VCaP (cell line): ENCODE measurements at regions not wholly inside any gene's neighbourhood (a gene's known extent, or its start where the extent isn't known, plus 50 kb on each side); places are given as distances from the start of the nearest gene placed in this dataset.

Experiments used
- H3K27ac ChIP-seq: fragments of 450-650 bp; 2 replicates; pipeline ENCODE4 v1.5.1; 2017
- TF ChIP-seq, protein P1 (sequence below): fragments of 450-650 bp; conservative IDR thresholded peaks from 2 replicates; pipeline ENCODE4 v1.5.1; 2017; ENCODE audit warnings: mild to moderate bottlenecking, moderate library complexity

DNA sequence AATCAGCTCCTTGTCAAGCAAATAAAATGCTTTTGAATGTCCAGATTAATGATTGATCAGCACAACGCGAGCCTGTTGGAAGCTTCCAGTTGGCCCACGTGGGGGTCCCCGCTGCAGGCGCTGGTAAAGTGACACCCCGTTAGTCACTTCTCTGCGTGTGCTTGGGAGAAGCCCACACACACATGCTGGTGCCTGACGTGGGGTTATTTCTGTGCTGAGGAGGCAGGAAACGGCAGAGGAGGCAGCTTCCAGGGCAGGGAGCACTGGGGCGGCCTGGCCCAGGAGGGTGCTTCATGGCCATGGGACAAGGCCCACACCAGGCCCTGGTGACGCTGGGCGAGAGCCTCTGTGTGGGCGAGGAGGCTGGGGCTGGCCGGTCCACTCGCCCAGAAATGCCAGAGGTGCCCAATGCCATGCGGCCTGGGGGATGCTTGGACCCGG is 101.5 kb downstream of the KIF26A start:
- TF ChIP-seq, protein P1, sequence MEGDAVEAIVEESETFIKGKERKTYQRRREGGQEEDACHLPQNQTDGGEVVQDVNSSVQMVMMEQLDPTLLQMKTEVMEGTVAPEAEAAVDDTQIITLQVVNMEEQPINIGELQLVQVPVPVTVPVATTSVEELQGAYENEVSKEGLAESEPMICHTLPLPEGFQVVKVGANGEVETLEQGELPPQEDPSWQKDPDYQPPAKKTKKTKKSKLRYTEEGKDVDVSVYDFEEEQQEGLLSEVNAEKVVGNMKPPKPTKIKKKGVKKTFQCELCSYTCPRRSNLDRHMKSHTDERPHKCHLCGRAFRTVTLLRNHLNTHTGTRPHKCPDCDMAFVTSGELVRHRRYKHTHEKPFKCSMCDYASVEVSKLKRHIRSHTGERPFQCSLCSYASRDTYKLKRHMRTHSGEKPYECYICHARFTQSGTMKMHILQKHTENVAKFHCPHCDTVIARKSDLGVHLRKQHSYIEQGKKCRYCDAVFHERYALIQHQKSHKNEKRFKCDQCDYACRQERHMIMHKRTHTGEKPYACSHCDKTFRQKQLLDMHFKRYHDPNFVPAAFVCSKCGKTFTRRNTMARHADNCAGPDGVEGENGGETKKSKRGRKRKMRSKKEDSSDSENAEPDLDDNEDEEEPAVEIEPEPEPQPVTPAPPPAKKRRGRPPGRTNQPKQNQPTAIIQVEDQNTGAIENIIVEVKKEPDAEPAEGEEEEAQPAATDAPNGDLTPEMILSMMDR, result no peak
- H3K27ac ChIP-seq, result no peak overlapping the region

DNA sequence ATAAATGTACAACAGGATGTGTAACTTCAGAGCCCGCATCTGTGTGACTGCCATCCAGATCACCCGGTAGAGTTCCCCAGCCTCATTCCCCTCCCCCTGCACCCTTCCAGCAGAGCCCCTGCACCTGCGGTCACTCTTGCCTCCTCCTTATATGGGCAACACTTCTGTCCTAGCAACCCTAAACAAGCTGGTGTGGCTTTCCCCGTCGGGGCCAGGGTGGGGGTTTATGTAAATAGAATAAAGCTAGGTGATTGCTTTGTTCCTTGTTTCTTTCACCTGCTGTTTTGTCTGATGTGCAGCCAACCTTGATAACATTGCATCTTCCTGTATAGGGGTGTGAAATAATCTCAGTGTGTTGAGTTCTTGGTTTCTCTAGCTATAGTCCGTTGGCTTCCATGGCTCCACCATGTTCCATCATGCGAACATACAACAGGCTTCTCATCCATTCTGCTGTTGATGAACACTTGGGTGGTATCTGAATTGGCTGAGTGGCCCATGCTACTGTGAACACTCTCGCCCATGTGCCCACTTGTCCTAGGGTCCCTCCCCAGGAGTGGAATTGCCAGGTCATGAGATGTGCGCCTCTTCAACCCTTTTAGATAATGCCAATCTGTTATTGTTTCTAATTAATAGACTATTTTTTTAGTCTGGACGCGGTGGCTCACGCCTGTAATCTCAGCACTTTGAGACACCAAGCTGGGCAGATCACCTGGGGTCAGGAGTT is 102.2 kb downstream of the KIF26A start:
- TF ChIP-seq, protein P1, result no peak
- no peak overlapping the region for H3K27ac ChIP-seq

DNA sequence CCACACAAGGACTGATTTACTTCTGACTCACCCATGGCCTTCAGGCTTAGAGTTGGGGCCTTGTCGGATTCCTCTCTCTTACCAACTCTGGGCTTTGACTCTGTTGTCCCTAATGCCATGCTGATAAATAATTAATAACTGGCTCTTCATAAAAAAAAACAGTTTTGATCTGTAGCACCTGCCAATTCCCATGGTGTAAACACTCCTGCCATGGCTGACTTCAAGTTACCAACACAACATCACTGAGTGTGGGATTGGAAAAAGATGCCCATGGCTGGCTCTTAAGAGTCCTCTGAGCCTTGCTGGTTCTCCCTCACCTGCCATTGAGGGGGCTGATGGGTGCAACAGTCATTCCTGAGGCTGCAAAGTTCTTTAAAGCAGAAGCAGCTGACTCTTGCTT is 104.8 kb downstream of the KIF26A start:
- TF ChIP-seq, protein P1, result no peak
- H3K27ac ChIP-seq, result no peak overlapping the region

- TF ChIP-seq, protein P1, result no peak
- H3K27ac ChIP-seq, result no peak overlapping the region
Observed at GRCh38 chr14:104244221-104245011, 106.0 kb downstream of the KIF26A start.

- no peak overlapping the region for H3K27ac ChIP-seq
- TF ChIP-seq, protein P1, result no peak
Observed at GRCh38 chr14:104245075-104245474, 106.7 kb downstream of the KIF26A start.

- TF ChIP-seq, protein P1, result no peak
- no peak overlapping the region for H3K27ac ChIP-seq
Observed at GRCh38 chr14:104245723-104246122, 107.3 kb downstream of the KIF26A start.
